HG03460 (cell line): ENCODE measurements at regions not wholly inside any gene's neighbourhood (a gene's known extent, or its start where the extent isn't known, plus 50 kb on each side); places are given as distances from the start of the nearest gene placed in this dataset.

Experiments used
- ATAC-seq: cut with Tn5 transposase; IDR thresholded peaks from one replicate; pipeline ENCODE4 v1.9.1; 2021; ENCODE audit not compliant: unreplicated experiment

GRCh38 chr12:108066583-108067577 lies 62.2 kb upstream of the WSCD2 start:
- no peak for ATAC-seq

GRCh38 chr12:108069651-108070165 lies 59.4 kb upstream of the WSCD2 start:
- no peak for ATAC-seq

GRCh38 chr12:108075561-108075960 lies 53.5 kb upstream of the WSCD2 start:
- ATAC-seq, result no peak

GRCh38 chr12:108076556-108076955 lies 52.5 kb upstream of the WSCD2 start:
- no peak for ATAC-seq

- no peak for ATAC-seq
Observed at GRCh38 chr12:108078428-108078827, 50.7 kb upstream of the WSCD2 start.
